HG02763 (cell line): ENCODE measurements at regions not wholly inside any gene's neighbourhood (a gene's known extent, or its start where the extent isn't known, plus 50 kb on each side); places are given as distances from the start of the nearest gene placed in this dataset.

Source experiments
- ATAC-seq: cut with Tn5 transposase; IDR thresholded peaks from one replicate; pipeline ENCODE4 v1.9.1; 2021; ENCODE audit warnings: mild to moderate bottlenecking, moderate library complexity; ENCODE audit not compliant: unreplicated experiment

DNA sequence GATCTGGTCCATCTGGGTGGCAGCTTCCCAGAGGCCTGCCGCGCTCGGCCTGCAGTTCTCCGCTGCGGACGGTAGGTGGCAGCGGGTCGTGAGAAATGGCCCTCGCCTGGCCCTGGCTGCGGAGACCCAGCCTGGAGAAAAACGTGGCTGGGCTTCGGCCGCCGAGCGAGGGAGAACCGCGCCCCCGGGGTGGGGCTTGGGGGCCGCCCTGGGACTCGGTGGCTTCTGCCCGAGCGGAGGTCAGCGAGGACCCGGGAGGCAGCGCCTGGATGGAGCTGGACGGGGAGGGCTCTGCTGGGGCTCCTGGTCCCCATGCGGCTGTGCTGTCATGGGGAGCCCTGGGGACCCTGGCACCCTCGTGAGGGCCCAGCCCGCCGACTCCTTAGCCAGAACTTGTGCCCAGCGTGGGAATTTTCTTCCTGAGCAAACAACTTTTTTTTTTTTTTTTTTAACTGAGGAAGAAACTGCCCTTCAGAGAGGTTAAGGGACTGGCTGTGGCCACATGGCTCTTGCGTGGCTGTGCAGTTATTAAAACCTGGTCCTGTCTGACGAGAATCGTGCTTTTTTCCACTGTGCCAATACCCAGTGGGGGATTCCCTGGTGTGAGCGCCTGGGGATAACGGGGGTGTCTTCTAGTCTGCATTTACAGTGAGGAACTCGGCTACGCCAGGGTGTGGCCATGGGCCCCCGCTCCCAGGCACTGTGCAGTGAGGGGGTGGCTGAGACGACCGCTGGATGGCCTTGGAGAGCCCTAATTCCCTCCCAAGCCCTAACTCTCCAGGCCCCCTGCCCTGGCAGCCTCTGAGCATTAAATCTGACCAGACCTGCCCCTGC is 535.6 kb downstream of the INSC start:
- ATAC-seq = peak; percentile 99

DNA sequence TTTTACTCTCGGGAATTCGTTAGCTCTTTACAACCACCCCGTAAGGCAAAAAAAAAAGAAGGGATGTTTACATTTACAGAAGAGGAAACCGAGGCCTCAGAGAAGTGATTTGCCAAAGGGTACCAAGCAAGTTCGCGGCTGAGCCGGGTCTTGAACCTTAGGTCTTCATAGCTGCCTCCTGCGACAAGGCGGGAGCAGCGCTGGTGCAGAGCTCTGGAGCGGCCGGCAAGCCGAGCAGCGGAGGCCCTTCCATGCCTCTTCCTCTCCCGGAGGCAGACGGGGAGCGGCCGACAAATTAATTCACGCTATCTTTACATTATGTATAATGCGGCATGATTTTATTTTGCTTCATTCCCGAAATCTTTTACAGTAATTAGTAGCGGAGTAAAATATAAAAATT is 536.3 kb downstream of the INSC start:
- ATAC-seq = no peak

DNA sequence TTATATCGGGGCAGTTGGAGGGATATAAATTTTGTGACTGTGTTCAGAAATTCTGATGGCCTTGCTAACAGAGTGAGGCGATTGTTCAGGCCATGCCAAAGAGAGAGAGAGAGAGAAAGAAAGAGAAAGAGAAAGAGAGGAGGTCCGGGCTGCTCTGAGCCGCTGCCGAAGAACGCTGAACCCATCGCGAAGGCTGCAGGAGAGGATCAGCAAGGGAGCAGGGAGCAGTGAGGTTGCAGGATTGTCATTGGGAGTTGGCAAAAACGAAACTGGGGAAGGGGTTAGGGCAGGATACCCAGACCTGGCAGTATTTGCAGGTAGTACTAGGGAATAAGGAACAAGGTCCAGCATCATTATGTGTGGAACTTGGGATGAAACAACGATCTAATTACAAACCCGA is 537.1 kb downstream of the INSC start:
- no peak for ATAC-seq

DNA sequence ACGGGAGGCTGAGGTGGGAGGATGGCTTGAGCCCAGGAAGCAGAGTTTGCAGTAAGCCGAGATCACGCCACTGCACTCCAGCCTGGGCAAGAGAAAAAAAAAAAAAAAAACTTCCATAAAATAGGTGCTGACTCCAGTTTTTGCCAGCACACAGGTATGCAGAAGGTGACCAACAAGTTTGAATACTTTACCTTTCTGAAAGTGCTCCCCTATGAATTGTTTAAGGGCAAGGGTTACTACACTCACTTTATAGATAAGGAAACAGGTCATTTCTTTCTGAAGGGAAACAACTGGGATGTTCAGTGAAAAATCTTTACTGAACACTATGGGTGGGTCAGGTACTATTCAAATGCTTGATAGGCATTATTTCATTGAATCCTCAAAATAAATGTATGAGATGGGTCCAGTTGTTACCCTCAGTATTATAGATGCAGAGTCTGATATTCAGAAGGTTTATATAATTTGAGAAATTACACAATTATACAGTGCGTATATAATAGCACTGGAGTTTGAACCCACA is 538.5 kb downstream of the INSC start:
- no peak for ATAC-seq

DNA sequence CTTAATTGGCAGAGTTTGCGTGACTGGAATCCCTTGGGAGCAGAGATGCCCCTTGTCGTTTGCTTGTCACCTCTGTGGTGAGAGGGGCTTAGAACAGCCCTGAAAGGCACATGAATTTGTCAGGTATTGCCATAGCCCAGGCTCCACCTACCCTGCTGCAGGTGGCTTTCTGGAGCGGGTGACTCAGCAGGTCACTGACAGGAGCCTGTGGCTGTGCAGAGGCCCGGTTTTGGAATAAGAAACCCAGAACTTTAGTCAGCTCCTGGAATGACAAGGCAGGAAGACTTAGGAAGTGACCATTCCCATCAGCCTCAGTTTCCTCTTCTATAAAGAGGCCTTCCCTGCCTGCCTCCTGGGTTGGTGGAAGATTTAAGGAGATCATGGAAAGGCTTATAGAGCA is 539.7 kb downstream of the INSC start:
- no peak for ATAC-seq

DNA sequence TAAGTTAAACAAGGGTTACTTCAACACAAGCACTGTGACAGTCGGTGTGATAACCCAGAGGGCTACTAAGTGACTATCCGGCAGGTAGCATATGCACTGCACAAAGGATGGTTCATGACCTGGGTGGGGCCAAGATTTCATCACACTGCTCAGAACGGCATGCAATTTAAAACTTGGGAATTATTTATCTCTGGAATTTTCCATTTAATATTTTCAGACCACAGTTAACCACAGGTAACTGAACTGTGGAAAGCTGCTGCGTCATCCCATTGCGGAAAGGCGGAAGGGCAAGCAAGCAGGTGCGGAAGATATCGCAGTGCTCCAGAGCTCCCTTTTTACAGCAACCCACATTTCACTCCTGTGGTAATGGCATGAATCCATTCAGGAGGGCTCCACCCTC is 540.8 kb downstream of the INSC start:
- ATAC-seq = no peak

DNA sequence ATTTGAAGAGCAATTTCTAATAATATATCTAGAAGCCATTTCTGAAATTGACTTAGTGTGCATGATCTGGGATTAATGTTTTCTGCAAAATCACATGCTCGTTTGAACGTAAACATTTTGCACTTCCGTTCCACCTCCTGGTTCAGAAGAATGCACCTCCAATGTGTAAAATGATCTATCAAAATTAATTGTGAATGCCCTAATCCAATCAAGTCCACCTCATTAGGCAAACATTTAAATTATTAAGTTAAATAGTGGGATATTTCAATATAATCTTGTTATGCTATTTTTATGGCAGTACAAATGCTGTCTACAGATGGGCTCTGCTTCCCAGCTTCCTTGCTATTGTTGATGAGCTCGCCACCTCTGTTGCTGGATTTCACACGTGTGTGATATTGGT is 542.5 kb downstream of the INSC start:
- no peak for ATAC-seq

DNA sequence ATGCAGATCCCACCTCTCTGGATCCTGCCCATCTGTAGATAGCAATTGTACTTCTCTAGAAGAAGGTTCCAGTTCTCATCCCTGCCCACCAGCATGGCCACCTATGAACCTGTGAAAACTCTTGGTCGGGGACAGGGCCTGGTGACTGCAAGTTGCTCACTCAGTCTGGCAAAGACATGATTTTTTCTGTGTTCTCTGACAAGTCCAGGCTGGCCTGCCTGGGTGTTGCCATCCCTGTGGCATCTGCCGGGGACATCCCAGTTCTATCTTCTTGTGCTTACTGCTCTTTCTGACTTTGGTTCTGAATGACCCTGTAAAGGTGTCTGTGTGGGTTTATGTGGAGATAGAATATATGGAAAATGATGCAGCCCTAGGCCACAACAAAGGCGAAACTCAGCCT is 545.8 kb downstream of the INSC start:
- no peak for ATAC-seq

DNA sequence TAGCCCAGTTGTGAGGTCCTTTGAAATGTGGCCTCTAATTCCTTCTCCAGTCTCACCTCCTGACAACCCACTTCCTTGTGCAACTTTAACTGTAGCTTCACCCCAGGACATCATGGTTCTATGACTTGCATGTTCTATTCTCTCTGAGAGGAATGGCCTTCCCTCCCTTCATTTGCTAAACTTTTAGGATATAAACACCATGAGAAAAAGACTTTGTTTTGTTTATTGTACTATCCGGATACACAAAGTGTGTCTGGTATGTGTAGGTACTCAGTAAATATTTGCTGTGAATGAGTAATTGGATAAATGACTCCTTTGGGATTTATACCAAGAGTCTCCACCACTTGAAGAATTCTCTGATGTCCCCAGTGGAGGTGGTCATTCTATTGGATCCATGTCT is 547.6 kb downstream of the INSC start:
- no peak for ATAC-seq

DNA sequence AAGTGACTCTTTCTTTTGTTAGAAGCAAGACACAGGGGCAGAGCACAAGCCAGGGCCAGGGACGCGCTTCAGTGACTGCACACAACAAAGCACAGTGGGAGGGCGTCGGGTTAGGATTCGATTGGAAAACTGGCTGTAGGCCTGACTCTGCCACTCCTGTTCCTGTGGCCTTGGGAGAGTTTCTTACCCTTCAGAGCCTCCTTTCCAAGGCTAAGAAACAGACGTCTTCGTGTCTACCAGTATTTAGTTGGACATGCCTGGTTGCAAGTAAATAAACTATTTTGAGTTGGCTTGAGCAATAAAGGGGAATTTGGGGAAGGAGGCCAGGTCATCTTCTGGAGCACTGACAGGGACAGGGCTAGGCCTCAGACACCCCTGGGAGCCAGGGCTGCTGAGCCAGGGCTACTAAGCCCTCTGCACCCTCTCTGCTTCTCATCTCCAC is 549.1 kb downstream of the INSC start:
- no peak for ATAC-seq

DNA sequence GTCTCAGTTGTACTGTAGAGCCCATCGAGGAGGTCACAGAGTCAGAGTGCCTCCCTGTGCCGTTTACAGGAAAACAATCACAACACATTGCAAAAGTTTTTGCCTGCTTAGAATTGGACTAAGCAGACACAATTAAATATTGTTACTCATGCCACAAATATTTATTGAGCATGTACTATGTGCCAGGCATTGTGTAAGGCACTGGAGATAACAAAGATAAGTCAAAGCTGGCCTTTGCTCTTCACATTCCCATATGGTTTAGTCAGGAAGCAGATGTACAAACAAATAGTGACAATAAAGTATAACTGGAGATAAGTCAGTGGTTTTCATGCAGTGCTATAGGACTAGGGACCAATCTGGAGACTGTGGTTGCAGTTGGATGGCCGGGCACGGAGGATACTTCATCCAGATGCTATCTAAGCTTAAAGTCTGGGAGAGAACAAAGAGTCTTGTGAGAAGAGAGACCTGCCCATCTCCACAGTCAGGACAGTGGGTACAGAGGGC is 550.7 kb downstream of the INSC start:
- ATAC-seq = no peak

DNA sequence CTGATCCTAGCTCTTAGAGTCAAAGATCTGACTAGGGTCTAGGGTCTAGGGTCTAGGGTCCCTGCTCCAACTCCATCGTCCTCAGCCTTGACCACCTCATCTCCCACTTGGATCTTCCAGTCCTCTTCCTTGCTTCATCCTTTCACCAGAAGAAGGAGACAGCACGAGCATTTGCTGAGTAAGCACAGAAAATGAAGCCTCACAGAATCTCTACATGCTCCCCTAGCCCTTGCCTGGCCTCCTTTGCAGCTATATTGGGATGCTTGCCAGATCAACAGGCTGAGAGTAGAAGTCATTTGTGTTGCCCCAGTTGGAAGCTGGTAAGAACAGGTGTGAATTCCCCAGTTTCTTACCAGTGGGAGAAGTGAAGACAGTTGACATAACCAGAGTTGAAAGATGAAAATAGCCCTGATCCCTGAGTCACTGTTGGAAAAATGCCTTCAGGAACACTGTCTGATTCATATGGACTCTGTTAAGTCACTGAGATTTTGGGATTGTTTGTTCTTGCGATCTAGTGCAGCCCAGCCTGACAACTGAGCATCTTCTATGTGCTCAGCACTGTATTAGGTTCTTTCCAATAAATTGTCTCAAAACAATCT is 552.5 kb downstream of the INSC start:
- no peak for ATAC-seq

DNA sequence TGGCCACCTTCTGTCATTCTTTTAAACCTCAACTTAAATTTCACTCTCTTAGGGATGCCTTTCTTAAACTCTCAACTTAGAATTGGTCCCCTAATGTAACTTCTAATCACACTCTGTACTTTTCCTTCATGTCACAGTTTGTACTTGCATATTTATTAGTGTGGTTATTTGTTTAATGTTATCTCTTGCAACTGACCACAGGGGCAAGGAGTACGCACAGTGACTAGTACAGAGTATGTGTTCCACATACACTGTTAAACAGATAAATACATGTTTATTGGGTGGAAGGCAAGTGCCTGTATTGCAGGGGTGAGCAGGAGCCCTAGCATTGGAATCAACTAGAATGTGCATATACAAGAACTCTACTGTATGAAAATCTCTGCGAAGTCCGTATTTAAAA is 554.0 kb downstream of the INSC start:
- ATAC-seq = no peak

DNA sequence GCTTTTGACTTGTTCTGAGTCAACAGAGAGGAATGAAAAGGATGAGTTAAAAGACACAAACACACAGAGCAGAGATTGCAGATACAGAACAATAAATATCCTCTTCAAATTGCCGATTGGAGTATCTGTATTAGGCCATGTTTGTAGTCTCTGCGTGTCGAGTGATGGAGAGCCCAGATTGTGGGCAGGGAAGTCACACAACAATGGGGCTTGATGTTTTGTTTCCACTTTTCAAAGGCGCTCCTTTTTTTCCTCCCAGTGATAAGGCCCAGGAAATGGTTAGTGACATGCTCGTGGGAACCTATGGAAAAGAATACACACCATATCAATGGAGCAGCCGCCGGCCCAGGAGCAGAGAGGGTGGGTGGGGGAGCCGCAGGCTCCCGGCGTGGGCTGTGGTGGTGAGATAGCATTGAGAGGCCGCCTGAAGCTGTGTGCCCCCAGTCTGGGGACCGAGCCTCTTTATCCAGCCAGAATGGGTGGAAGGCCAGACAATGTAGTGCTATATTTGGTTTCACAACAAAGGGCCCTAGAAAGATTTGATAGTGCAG is 555.9 kb downstream of the INSC start:
- no peak for ATAC-seq

DNA sequence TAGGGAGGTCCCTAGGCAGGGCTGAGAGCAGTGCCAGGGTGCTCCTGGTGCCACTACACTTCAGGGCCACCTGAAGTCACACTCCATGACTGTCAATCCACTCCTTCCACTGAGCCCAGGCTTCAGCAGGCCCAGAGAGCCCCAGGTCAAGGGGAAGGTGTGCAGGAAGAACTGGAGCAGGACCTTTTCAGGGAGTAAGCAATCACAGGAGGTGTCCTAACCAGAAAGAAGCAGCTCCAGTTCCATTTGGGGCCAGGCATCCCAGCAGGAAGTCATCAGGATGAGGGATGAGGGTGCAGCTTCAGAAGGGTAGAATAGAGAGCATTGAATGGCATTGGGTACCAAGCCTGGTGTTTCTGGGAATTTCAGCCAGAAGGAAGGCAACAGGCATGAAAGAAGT is 556.5 kb downstream of the INSC start:
- ATAC-seq = no peak

DNA sequence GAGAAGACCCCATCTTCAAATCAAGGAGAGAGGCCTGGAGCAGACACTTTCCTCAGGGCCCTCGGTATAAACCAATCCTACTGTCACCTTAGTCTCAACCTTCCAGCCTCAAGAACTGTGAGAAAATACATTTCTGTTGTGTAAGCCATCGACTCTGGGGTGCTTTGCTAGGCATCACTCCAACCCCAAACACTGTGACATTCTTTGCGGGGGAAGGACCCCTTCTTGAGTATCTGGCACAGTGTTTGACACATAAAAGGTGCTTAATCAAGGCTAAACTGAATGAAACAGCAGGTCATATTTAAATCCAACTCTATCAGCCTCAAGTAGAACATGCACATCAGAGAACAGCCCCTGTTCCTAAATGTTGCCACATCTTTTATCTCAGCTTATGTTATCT is 558.1 kb downstream of the INSC start:
- ATAC-seq = no peak

DNA sequence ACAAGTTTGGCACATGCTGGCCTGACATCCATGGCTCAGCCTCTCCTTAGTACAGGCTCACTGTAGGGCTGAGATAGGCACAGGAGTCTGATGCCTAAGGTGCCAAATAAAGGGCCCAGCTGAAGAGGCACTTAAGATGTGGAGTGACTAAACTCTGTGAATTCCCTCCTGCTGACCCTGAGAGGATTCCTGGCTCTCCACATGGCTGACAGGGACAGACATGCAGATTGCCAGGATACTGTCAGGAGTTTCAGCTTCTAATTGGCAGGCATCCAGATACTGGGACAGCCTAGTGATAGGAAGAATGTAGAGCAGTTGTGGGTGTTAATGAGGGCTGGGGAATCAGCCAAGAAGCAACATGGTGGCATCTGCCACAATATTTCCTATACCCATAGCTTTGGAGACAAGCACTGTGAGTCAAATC is 558.7 kb downstream of the INSC start:
- no peak for ATAC-seq

DNA sequence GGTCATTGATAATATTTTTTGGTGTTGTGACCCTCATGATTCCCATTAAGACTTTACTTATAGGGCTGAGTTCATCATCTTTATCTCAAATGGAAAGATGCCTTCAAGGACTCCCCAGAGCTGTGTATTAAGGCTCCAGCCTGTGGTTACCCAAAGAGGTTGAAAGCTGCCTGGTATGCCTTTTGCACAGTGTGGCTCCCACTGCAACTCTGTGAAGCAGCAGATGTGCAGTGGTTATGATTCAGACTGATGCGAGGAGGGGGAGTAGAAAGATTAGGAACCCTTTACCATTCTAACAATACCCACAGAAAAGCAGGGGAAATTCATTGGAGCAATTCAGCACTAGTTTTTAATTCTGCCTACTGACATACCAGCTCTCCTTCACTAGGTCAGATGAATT is 560.0 kb downstream of the INSC start:
- ATAC-seq = no peak

DNA sequence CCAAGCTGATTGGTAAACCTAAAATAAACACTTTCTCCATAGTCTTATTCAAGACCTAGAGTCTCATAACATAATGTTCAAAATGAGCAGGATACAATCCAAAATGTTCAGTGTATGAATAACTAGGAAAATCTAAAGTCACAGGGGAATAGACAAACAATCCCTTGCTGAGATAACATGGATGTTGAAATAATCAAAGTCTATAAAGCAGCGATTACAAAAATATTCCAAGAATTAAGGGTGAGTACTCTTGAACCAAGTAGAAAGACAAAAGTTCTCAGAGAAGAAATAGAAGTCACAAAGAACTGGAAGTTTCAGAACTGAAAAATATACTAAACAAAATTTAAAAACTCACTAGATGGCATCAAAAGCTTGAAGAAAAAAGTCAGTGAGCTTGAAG is 561.0 kb downstream of the INSC start:
- ATAC-seq = no peak

DNA sequence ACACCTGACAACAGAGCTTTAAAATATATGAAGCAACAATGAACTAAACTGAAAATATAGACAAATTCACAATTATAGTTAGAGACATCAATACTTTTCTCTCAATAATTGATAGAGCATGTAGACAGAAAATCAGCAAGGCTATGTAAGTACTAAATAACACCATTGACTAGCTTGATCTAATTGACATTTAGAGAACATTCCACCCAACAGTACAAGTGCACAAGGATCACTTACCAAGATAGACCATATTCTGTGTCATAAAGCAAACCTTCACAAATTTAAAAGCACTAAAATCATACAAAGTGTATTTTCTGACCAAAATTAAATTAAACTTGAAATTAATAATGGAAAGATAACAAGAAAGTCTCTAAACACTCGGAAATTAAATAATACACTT is 562.5 kb downstream of the INSC start:
- ATAC-seq = no peak

DNA sequence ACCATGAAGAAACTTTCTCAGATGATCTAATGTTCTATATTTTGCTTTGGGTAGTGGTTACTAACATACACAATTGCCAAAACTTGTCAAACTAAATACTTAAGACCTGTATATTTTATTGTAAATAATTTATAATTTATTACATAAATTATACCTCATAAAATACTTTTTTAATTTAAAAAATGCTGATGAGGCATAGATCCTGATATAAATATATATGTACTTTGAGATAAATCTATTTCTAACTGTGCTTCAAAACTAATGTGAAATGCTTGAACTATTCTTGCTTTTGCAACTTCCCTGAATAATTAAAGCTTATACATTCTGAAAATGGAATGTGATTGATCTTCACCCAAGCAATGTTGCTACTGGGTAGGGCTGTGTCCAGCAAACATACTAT is 568.8 kb downstream of the INSC start:
- ATAC-seq = no peak

DNA sequence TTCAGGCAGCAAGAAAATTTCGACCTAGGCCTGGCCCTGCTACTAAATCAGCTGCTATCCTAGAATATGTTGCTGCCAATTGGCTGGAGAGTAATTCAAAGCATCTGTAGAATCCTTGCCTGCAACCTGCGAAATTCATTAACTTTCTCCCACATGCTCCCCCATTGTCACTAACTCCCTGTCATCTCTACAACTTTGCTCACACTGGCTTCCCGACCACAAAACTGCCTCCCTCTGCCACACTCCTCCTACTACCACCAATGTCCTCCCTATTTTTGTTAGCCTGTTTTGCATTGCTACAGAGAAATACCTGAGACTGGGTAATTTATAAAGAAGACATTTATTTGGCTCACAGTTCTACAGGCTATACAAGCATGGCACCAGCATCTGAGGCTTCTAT is 570.6 kb downstream of the INSC start:
- ATAC-seq = no peak
